ENCODE measurements at regions not wholly inside any gene's neighbourhood (a gene's known extent, or its start where the extent isn't known, plus 50 kb on each side); places are given as distances from the start of the nearest gene placed in this dataset.

GRCh38 chrX:42143866-42144592 is 220.7 kb upstream of the CASK start:
- no peak for TF ChIP-seq CTCF (IDR thresholded peaks at IDR 0.05)
- TF ChIP-seq POLR2A (IDR thresholded peaks at IDR 0.05): no peak
- TF ChIP-seq POLR2AphosphoS5 (IDR thresholded peaks at IDR 0.05): no peak
